Uterus (tissue), 2 donors: ENCODE measurements at regions not wholly inside any gene's neighbourhood (a gene's known extent, or its start where the extent isn't known, plus 50 kb on each side); places are given as distances from the start of the nearest gene placed in this dataset.

ENCODE experiments used
- CTCF ChIP-seq, 4 experiments: fragments of 200-600 bp in 2 of 4; fragments of 450-650 bp in 2 of 4; sonication (generic) in 2 of 4; IDR thresholded peaks; one replicate each; pipeline ENCODE4 v1.5.1; 2016 to 2019; ENCODE audit warnings: antibody characterized with exemption in 4 of 4, mild to moderate bottlenecking in 2 of 4, moderate library complexity in 1 of 4
- POLR2A ChIP-seq, 2 donors: fragments of 450-650 bp; IDR thresholded peaks; one replicate each; pipeline ENCODE4 v1.6.1; 2016; ENCODE audit warnings: antibody characterized with exemption in 2 of 2, mild to moderate bottlenecking in 1 of 2, moderate library complexity in 1 of 2

DNA sequence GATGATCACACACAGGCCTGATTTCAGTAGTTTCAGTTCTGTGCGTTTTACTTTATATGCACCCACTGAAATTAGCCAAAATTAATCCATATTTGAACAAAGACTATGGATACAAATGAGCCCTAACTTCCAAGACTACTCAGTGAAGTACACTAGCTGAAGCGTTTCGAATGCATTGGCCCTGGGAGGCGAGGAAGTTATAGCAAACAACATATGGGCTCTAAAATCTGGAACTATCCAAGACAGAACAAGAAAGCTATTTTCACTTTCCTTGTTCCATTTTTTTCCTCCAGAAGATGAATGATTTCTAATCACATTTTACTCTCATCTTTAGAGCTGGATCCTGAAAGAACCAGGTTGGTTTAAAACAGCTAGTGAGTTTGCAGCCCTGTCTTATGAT, 399.4 kb upstream of the HNRNPA3 start:
- TF ChIP-seq CTCF (IDR thresholded peaks at IDR 0.05) (no peak), POLR2A (IDR thresholded peaks at IDR 0.05) (no peak)
